Right atrium auricular region (tissue), 2 donors: ENCODE measurements at regions not wholly inside any gene's neighbourhood (a gene's known extent, or its start where the extent isn't known, plus 50 kb on each side); places are given as distances from the start of the nearest gene placed in this dataset.

Experiments used
- DNase-seq: peaks from one replicate; pipeline ENCODE4 v3.0.0-alpha.2; 2019; ENCODE audit warnings: low spot score
- H3K27ac ChIP-seq, 2 donors: fragments of 200-600 bp; sonication (generic); 1 replicate in 1 of 2; 2 replicates in 1 of 2; pipeline ENCODE4 v1.5.1; 2016 to 2019
- H3K27me3 ChIP-seq, 2 donors: fragments of 200-600 bp; sonication (generic); one replicate each; pipeline versions ENCODE4 v1.5.1 to v1.6.0; 2017 to 2019
- H3K36me3 ChIP-seq: fragments of 200-600 bp; sonication (generic); one replicate; pipeline ENCODE4 v1.5.1; 2016
- H3K4me1 ChIP-seq, 2 donors: fragments of 200-600 bp; sonication (generic); one replicate each; pipeline versions ENCODE4 v1.5.1 to v1.6.0; 2017 to 2019
- H3K4me3 ChIP-seq, 2 donors: fragments of 200-600 bp; sonication (generic); 1 replicate in 1 of 2; 2 replicates in 1 of 2; pipeline ENCODE4 v1.5.1; 2017 to 2019; ENCODE audit warnings: mild to moderate bottlenecking in 1 of 2, moderate library complexity in 1 of 2
- H3K9me3 ChIP-seq, 2 donors: fragments of 200-600 bp; sonication (generic); one replicate each; pipeline ENCODE4 v1.5.1; 2019
- TF ChIP-seq, protein P1 (sequence below), 2 donors: fragments of 200-600 bp; sonication (generic); IDR thresholded peaks; one replicate each; pipeline ENCODE4 v1.5.1; 2019; ENCODE audit warnings: antibody characterized with exemption in 2 of 2

GRCh38 chr13:50339271-50339670 is 324.0 kb downstream of the KCNRG start:
- no peaks in the 10 kb centered on the region for H3K27me3 ChIP-seq
- TF ChIP-seq, protein P1, sequence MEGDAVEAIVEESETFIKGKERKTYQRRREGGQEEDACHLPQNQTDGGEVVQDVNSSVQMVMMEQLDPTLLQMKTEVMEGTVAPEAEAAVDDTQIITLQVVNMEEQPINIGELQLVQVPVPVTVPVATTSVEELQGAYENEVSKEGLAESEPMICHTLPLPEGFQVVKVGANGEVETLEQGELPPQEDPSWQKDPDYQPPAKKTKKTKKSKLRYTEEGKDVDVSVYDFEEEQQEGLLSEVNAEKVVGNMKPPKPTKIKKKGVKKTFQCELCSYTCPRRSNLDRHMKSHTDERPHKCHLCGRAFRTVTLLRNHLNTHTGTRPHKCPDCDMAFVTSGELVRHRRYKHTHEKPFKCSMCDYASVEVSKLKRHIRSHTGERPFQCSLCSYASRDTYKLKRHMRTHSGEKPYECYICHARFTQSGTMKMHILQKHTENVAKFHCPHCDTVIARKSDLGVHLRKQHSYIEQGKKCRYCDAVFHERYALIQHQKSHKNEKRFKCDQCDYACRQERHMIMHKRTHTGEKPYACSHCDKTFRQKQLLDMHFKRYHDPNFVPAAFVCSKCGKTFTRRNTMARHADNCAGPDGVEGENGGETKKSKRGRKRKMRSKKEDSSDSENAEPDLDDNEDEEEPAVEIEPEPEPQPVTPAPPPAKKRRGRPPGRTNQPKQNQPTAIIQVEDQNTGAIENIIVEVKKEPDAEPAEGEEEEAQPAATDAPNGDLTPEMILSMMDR (IDR thresholded peaks at IDR 0.05): no peak
- H3K9me3 ChIP-seq: no peaks in the 10 kb centered on the region
- H3K4me3 ChIP-seq: no peak overlapping the region
- H3K4me1 ChIP-seq: peaks cover 0 to 6% of the 10 kb centered on the region in 2 donors
- H3K27ac ChIP-seq: no peak overlapping the region
- DNase-seq: no peak
- H3K36me3 ChIP-seq: no peaks in the 10 kb centered on the region

DNA sequence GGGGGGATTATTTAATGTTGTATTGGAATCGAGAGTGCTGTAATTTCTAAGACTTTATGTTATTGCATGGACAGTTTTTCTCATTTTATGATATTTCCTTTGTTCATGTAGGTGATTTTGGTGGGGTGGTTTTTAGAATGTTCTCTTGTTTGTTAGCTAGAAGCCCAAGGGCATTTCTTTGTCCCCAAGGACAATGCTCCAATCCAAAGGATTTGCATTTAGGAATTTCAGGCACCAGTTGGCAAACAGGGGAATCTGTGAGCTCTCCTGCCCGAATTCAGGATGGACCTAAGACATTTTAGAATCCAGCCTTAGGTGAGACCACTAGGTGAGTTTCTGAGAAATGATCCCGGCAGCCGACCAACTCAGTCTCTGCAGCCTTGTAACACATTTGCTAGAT is 324.9 kb downstream of the KCNRG start:
- Histone ChIP-seq H3K4me3 (no peak overlapping the region), H3K4me1 (peaks cover 0 to 6% of the 10 kb centered on the region in 2 donors), H3K27ac (no peak overlapping the region), H3K9me3 (no peaks in the 10 kb centered on the region), H3K36me3 (no peaks in the 10 kb centered on the region), H3K27me3 (no peaks in the 10 kb centered on the region)
- TF ChIP-seq, protein P1 (IDR thresholded peaks at IDR 0.05): no peak
- DNase-seq: no peak

DNA sequence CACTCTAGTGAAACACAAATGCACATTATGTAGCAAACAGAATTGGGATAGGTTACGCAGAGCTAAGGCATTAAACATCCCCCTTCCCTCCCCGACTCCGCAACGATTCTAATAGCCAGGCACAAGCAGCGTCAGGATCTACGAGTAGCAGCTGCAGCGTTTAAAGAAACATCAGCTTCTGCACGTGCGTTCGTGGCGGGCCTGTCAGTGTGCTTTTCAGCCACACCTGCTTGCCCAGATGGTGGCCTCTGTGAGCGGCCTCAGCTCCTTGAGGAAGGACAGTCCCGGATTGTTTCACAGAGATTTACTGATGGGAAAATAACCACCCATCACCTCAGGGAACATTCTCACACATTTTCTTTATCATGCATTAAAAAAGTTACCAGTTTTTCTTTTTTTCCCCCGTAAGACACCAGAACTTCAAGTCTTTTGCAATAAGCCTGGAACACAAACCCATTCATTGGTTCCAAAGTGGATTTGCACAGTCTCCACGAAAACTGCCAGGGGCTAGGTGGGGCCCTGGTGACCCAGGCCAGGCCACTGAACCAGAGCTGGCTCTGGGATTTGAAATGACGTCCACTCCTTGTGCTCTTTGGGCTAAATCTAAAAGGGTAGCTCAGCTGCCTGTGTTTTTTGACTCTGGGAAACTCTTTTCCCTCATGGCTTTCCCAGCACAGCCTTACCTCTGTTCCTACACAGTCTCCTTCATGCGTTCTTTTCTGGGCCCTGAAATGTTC is 325.5 kb downstream of the KCNRG start:
- no peak overlapping the region for H3K4me3 ChIP-seq
- H3K27me3 ChIP-seq: no peaks in the 10 kb centered on the region
- TF ChIP-seq, protein P1 (IDR thresholded peaks at IDR 0.05): no peak
- no peaks in the 10 kb centered on the region for H3K9me3 ChIP-seq
- H3K27ac ChIP-seq: no peak overlapping the region
- no peak for DNase-seq
- H3K36me3 ChIP-seq: no peaks in the 10 kb centered on the region
- H3K4me1 ChIP-seq: peaks cover 0 to 6% of the 10 kb centered on the region in 2 donors

- DNase-seq: no peak
- Histone ChIP-seq H3K27me3 (no peaks in the 10 kb centered on the region), H3K36me3 (no peaks in the 10 kb centered on the region), H3K4me1 (peaks cover 0 to 6% of the 10 kb centered on the region in 2 donors), H3K4me3 (no peak overlapping the region), H3K27ac (no peak overlapping the region), H3K9me3 (no peaks in the 10 kb centered on the region)
- TF ChIP-seq, protein P1 (IDR thresholded peaks at IDR 0.05): no peak
Measured at GRCh38 chr13:50341526-50341925, 326.3 kb downstream of the KCNRG start.

DNA sequence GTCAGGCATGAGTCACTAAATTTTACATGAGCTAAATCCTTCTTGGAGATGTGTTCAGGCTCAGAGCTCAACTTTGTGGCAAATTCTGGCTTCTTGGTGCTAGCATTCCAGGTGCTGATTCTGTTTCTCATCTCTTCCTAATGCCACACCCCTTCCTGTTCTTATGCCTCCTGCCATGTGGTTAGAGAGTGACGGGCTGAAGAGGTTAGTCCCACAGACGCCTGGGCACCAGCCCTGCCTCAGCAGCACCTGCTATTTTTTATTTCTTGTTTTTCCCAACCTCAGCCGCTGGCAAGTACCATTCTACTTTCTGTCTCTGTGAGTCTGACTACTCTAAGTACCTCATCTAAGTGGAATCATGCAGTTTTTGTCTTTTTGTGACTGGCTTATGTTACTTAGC is 329.5 kb downstream of the KCNRG start:
- DNase-seq: no peak
- H3K36me3 ChIP-seq: no peaks in the 10 kb centered on the region

More for the DNA sequence above, 329.5 kb downstream of the KCNRG start:
- no peak overlapping the region for H3K4me3 ChIP-seq
- no peaks in the 10 kb centered on the region for H3K9me3 ChIP-seq
- H3K27me3 ChIP-seq: no peaks in the 10 kb centered on the region
- TF ChIP-seq, protein P1 (IDR thresholded peaks at IDR 0.05): no peak
- no peak overlapping the region for H3K27ac ChIP-seq
- peaks cover 0 to 6% of the 10 kb centered on the region in 2 donors for H3K4me1 ChIP-seq
